ENCODE measurements at regions not wholly inside any gene's neighbourhood (a gene's known extent, or its start where the extent isn't known, plus 50 kb on each side); places are given as distances from the start of the nearest gene placed in this dataset.
A peak's percentile ranks its signal among the peaks of the same experiment; 100 is the strongest.

DNA sequence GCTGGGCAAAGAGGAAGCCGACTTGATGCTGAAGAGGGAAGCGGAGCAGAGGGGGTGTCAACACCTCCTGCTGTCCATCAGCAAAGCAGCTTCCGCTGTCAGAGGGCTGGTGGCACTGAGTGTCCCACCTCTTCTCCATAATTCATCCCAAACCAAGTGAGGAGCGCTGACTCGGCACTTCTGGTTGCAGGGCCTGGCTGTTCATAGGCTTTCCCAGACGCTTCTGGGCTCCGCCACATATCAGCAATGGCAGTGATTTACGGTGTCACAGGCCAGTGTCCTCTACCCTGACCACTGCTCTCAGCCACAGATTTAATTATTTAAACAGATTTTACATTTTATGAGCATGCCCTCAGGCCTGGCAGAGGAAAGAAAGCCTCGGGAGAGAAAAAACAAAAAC, 70.1 kb upstream of the TENM4 start:
- no CpG with 5 or more reads among the region's 9 CpGs for WGBS (ENCODE audit: extremely low coverage, insufficient read length, low lambda C conversion rate)
- H2AK5ac ChIP-seq (ENCODE audit: insufficient read length, low read length) = no peak overlapping the region
- H2BK20ac ChIP-seq (ENCODE audit: low read depth, low read length, poor library complexity, severe bottlenecking) = no peak overlapping the region
- no peaks in the 10 kb centered on the region for H3K27me3 ChIP-seq (ENCODE audit: insufficient read depth, low read length)
- H2BK15ac ChIP-seq (ENCODE audit: low read depth, low read length) = no peak overlapping the region
- H3K18ac ChIP-seq (ENCODE audit: insufficient read length, low read depth, low read length) = peak overlapping the region; percentile 11
- no peak overlapping the region for H3K27ac ChIP-seq (ENCODE audit: insufficient read length, low read depth, low read length)
- peaks cover 18 to 21% of the 10 kb centered on the region in 2 experiments for H3K4me1 Mint-ChIP-seq
- H2BK120ac ChIP-seq (ENCODE audit: low read depth, low read length, poor library complexity, severe bottlenecking) = no peak overlapping the region
- no peak overlapping the region for H3T11ph ChIP-seq (ENCODE audit: low read length)
- no peaks in the 10 kb centered on the region for H3K9me3 ChIP-seq (ENCODE audit: control insufficient read depth, low read depth, low read length)
- no peak overlapping the region for H4K91ac ChIP-seq (ENCODE audit: insufficient read length, low read depth, low read length)
- H4K20me1 ChIP-seq (ENCODE audit: control insufficient read depth, insufficient read depth, insufficient read length) = no peaks in the 10 kb centered on the region
- no peak overlapping the region for H2BK12ac ChIP-seq (ENCODE audit: insufficient read length, low read depth, low read length)
- DNase-seq = no peak
- H3K4me3 Mint-ChIP-seq = no peak overlapping the region
- no peaks in the 10 kb centered on the region for H3K79me2 ChIP-seq (ENCODE audit: insufficient read depth, low read length)
- no peaks in the 10 kb centered on the region for H3K23me2 ChIP-seq (ENCODE audit: insufficient read length, low read depth, low read length, poor library complexity, severe bottlenecking)
- no peaks in the 10 kb centered on the region for H3K79me1 ChIP-seq (ENCODE audit: insufficient read depth, low read depth, low read length, poor library complexity, severe bottlenecking)
- TF ChIP-seq, protein P1, sequence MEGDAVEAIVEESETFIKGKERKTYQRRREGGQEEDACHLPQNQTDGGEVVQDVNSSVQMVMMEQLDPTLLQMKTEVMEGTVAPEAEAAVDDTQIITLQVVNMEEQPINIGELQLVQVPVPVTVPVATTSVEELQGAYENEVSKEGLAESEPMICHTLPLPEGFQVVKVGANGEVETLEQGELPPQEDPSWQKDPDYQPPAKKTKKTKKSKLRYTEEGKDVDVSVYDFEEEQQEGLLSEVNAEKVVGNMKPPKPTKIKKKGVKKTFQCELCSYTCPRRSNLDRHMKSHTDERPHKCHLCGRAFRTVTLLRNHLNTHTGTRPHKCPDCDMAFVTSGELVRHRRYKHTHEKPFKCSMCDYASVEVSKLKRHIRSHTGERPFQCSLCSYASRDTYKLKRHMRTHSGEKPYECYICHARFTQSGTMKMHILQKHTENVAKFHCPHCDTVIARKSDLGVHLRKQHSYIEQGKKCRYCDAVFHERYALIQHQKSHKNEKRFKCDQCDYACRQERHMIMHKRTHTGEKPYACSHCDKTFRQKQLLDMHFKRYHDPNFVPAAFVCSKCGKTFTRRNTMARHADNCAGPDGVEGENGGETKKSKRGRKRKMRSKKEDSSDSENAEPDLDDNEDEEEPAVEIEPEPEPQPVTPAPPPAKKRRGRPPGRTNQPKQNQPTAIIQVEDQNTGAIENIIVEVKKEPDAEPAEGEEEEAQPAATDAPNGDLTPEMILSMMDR (conservative IDR thresholded peaks at IDR 0.05) = no peak
- no peak overlapping the region for H3K27ac Mint-ChIP-seq
- H3K9ac ChIP-seq (ENCODE audit: extremely low read depth, insufficient read length, low read length) = no peak overlapping the region
- H3K23ac ChIP-seq (ENCODE audit: insufficient read length, low read depth, low read length) = no peak overlapping the region
- no peak overlapping the region for H4K8ac ChIP-seq (replicated peaks; ENCODE audit: insufficient read length, low read depth, low read length)
- no peak overlapping the region; the same call in 1 of the 2 replicates for H3K14ac ChIP-seq (ENCODE audit: insufficient read depth, low read length)
- no peaks in the 10 kb centered on the region; the same call in none of the 2 replicates for H3K27me3 Mint-ChIP-seq (ENCODE audit: low read depth)
- no peak overlapping the region for H2BK5ac ChIP-seq (ENCODE audit: insufficient read length, low read length)
- H3K4ac ChIP-seq (ENCODE audit: low read depth, low read length) = no peak overlapping the region
- H2AFZ ChIP-seq (ENCODE audit: low read length) = no peak overlapping the region
- H3K56ac ChIP-seq (ENCODE audit: insufficient read length, low read depth, low read length) = no peak overlapping the region
- no peaks in the 10 kb centered on the region; a peak in 1 of 5 replicates for H3K9me3 Mint-ChIP-seq
- no peak overlapping the region for H4K5ac ChIP-seq (ENCODE audit: insufficient read length, low read depth, low read length)
- no peak overlapping the region for H3K4me2 ChIP-seq (ENCODE audit: insufficient read depth, insufficient read length, low read length)
- H3K36me3 Mint-ChIP-seq (ENCODE audit: insufficient read depth in 1 of 3, low read depth in 3 of 3) = no peaks in the 10 kb centered on the region; a peak in 1 of 7 replicates
- H3K4me1 ChIP-seq (ENCODE audit: insufficient read depth, low read length) = no peaks in the 10 kb centered on the region

All from H9 (cell line).